Hepatocyte (in vitro differentiated cells): ENCODE measurements at regions not wholly inside any gene's neighbourhood (a gene's known extent, or its start where the extent isn't known, plus 50 kb on each side); places are given as distances from the start of the nearest gene placed in this dataset.

Source experiments
- CTCF ChIP-seq: fragments of 200-600 bp; sonication (generic); IDR thresholded peaks from 2 replicates; pipeline ENCODE4 v1.5.1; 2016; ENCODE audit warnings: antibody characterized with exemption, mild to moderate bottlenecking; ENCODE audit not compliant: poor library complexity
- EZH2 ChIP-seq: fragments of 200-600 bp; sonication (generic); IDR thresholded peaks from 2 replicates; pipeline ENCODE4 v1.6.1; 2016; ENCODE audit warnings: antibody characterized with exemption, mild to moderate bottlenecking, borderline replicate concordance
- EZH2phosphoT487 ChIP-seq: fragments of 200-600 bp; sonication (generic); IDR thresholded peaks from one replicate; pipeline ENCODE4 v1.6.1; 2018; ENCODE audit warnings: antibody characterized with exemption, mild to moderate bottlenecking, low read depth, moderate library complexity; ENCODE audit not compliant: unreplicated experiment, severe bottlenecking

GRCh38 chr2:145383961-145384360 is 864.0 kb upstream of the ZEB2 start:
- no peak for TF ChIP-seq CTCF
- no peak for TF ChIP-seq EZH2phosphoT487
- TF ChIP-seq EZH2: no peak
